Suppressor macrophage (primary cell): ENCODE measurements at regions not wholly inside any gene's neighbourhood (a gene's known extent, or its start where the extent isn't known, plus 50 kb on each side); places are given as distances from the start of the nearest gene placed in this dataset.

Source experiments
- DNase-seq, 4 experiments: peaks; one replicate each; pipeline ENCODE4 v3.0.0-alpha.2; 2020 to 2022

GRCh38 chr7:128167791-128168666 lies 73.0 kb upstream of the LEP start:
- DNase-seq: peak in 2 of 4 experiments; percentile 22 to 38

DNA sequence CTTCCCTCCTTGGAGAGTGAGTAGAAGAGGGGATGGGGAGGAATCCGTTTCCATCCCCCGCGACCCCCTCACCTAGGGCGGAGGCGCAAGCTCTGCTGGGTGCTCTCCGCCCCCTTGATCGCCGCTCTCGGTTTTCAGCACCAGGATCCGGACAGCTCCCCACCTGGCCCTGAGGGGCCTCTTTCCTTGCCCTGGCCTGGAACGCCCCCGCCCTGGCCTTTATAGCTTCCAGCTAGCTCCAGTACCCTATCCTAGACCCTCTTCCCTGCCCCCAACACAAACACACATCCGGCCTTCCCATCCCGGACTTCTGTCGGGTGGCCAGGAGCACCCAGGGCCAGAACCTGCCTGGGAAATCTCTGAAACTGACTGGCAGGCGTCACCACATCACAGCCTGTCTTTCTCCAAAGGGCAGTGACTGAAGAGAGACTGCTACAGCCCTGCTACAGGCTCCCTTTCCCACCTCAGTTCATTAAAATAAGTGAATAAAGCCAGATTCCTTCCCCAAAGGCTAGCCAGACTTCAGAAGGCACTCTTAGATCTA lies 72.3 kb upstream of the LEP start:
- DNase-seq: peak in 2 of 4 experiments; percentile 25 to 51

DNA sequence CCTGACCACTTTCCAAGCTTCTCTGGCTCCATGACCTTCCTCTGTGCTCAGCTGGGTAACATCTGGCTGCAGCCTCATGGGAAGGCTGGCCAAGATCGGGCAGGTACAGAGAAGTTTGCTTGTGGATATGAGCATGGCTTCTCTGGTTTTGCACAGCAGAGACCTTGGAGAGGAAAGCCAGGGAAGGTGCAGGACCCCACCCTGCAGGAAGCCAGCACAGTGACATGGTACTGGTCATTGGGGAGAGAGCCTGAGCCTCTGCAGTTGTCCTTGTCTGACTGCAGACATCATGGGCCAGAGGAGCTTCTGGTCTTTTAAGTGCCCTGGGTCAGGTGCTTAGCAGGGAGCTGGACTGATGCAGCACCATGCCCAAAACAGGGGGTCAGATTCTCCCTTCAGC lies 70.6 kb upstream of the LEP start:
- no peak for DNase-seq

- DNase-seq: no peak
These were observed 69.6 kb upstream of the LEP start for GRCh38 chr7:128171342-128171918.

DNA sequence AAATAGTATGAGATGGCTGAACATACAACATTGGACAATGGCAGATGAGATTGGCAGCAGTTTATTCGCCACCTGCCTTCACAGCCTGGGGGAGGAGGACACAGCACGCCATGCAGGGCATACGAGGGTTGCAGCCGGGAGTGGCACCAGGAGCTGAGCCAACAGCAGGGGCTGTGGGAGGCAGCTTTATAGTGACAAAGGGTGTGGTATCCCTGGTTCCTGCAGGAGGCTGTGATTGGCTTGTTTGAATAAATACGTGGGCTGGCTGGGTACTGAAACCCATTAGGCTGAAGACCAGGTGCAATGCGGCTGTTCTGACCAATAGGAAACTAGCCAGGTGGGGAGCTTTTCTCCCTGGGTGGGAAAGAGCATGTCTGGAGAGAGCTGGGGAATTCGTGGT lies 68.9 kb upstream of the LEP start:
- DNase-seq: no peak

DNA sequence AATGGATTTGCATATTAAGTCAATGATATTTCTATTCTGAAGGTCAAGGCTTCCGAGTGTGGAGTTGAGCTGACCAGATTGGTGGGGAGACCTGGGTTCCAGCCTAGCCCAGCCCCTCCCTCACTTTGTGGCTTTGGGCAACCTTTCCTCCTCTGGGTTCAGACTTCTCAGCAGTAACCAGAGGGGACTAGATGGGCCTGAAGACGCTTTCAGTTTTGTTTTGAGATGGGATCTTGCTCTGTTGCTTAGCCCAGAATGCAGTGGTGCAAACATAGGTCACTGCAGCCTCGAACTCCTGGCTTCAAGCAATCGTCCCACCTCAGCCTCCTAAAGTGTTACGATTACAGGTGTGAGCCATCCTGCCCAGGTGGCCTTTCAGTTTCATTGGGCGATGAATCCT lies 68.1 kb upstream of the LEP start:
- no peak for DNase-seq

GRCh38 chr7:128174386-128174785 lies 66.7 kb upstream of the LEP start:
- DNase-seq: peak; percentile 45 to 77 (median 71)

GRCh38 chr7:128176696-128177095 lies 64.4 kb upstream of the LEP start:
- DNase-seq: no peak

GRCh38 chr7:128177768-128178550 lies 63.1 kb upstream of the LEP start:
- DNase-seq: peak in 1 of 4 experiments; percentile 20

- peak in 3 of 4 experiments; percentile 37 to 58 (median 40) for DNase-seq
These were observed 62.5 kb upstream of the LEP start for GRCh38 chr7:128178611-128179010.

DNA sequence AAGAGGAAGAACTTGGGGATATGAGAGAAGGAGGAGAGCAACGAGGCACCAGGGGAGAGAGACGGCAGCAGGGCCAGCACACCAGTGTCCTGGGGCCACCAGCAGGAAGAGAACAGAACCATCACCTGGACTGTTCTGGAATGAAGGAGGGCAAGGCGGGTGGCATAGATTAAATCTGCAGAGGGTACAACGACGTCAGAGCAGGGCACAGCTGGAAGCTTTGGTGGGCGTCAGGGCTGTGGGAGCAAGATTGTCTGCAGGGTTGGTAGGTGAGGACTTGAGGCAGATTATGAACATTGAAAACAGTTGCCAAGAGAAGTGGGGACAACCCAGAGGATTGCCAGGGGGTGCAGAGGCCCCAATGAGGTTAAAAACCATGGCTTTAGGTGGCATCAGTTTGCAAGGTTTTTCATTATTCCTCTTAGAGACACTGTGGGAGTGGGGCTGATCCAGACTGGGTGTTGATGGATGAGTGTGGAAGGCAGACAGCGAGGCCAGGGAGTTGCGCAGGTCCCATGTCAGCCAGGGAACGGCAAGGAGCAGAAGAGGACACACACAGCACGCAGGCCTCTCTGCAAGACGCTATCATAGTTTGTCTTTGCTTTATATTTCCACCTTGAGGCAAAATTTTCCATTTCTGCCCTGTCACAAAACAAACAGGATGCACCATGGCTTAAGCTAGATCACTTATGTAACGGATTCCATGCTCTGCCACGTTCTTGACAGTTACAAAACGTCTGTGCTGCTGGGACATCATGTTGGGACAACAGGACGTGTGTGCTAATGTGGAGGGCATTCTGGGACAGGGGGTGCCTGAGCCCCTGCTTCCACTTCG lies 52.5 kb upstream of the LEP start:
- DNase-seq: no peak

GRCh38 chr7:128189231-128189930 lies 51.7 kb upstream of the LEP start:
- no peak for DNase-seq

GRCh38 chr7:128190051-128190647 lies 50.9 kb upstream of the LEP start:
- DNase-seq: no peak

- DNase-seq: no peak
These were observed 49.8 kb upstream of the LEP start for GRCh38 chr7:128191136-128191844.
